SW 1271 (cell line): ENCODE measurements at regions not wholly inside any gene's neighbourhood (a gene's known extent, or its start where the extent isn't known, plus 50 kb on each side); places are given as distances from the start of the nearest gene placed in this dataset.
A peak's percentile ranks its signal among the peaks of the same experiment; 100 is the strongest.
"Not testable (repeated sequence)": the region's sequence is repeated elsewhere in the genome, so short reads cannot be mapped to it uniquely, and the experiment has no call there.

ENCODE experiments used
- DNase-seq, 2 experiments: peaks; one replicate each; lab custom pipeline; 2025; lab: John Stamatoyannopoulos, UW

DNA sequence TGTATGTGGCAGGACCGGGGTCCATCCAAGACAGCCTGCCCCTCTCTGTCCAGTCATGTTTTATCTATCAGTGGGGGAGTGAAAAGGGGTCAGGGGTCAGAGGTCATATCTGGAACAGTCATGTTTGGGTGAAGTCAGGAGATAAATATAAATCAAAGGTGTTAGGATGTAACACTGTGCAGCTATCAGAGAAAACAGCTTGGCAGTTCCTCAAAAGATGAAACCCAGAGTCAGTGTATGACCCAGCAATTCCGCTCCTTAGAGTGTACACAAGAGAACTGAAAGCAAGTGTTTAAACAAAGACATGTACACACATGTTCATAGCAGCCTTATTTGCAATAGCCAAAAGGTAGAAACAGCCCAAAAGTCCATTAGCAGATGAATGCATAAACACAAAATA is 361.3 kb downstream of the FOXL1 start:
- no peak for DNase-seq

DNA sequence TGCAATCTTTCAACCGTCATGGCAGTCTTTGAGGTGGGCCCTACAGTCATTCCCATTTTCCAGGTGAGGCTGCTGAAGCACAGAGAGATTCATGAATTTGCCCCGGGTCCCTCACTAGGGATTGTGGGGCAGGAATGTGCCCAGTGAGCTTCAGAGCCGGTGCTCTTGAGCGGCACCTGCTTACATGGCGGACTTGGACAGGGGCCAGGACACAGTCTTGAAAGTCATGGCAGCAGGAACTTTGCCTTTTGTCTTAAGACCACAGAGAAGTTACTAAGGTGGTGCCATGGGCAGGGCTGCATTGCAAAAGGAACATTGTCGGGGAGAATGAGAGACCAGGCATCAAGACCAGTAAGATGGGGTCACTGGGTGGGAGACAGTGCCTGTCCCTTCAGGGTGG is 363.4 kb downstream of the FOXL1 start:
- DNase-seq, result no peak

DNA sequence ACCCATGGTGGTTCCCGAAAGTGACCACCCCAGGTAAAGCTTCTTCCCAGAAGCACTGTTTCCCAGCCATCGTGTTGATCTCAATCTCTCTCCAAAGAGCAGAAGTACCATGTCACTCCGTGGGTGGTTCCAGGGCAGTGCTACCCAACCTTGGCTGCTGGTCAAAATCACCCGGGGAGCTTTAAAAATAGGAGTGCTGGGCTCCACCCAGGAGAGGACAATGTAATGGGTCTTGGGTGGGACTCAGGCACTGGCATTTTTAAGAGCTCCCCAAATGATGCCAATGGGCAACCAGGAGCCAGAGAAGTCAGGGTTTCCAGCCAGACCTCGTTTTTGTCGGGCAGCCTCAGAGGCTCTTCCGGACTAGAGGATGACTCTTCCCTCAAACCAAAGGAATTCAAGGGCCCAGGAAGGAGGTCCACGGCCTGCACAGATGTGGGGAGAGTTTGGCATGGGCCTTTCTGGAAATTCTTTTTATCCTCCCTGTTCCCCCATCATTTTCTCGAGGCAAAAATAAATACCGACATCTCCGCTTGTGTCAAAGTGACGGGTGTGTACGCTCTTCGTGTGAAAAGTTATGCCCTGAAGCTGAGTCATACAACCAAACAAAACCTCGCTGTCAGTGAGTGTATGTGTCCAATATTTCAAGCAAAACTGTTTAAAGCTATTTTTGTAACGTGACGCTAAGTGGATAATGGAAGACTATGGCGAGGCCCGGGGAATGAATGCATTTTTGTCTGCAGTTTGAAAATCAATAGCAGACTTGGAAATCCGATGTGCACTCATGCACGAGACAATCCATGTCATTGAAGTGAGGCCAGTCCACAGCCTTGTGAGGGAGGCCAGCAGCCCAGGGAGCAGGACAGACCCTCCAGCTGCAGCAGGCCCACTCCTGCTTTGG is 364.1 kb downstream of the FOXL1 start:
- DNase-seq, result no peak

DNA sequence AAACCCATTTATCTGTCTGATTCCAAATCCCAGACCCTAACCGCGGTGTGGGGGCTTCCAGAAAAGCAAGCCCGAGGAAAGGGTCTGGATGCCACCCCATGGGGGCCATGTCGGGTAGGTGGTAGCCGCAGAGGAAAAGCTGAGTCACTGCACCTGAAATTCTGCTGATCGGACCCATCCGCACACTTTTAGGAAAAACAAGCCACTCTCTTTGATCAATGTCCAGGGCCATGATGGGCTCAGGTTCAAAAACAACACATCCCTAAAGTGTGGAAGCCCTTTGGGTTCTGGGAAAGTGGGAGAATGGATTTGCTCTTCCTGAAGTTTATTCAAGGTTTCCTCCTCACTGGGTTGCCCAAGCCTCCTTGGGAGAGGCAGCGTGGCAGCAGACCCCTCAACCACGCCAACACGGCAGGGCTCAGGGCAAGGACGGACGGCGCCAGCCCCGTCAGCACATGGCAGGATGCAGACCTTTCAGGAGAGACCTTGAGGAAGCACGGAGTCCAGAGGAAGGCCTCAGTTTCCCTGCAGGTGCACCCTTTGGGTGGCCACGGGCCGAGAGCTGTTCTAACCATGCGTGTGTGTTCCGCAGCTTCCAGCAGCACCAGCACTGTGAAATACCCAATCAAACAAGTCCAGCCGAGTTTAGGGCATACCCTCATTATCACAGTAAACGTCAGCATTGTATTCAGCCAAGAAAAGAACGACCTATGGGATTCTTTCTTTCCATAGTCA is 367.0 kb downstream of the FOXL1 start:
- DNase-seq, result no peak

DNA sequence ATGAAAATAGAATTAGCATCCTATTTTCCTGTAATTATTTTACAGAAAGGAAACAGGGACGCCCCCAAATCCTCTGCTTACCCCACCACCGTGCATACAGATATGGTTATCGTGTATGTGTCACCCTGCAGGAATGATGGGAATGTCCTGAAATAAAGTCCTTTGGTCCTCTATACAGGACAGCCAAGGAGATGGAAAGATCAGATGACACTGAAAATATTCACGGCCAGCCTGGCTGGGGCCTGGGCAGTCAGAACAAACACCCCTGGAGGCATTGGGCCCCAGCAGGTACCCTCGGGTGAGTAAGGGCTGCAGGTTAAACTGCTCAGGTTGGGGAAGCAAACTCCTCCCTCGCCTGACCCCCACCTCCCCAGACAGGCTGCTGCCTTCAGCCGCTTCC is 368.0 kb downstream of the FOXL1 start:
- peak in 1 of 2 experiments; percentile 63 for DNase-seq

DNA sequence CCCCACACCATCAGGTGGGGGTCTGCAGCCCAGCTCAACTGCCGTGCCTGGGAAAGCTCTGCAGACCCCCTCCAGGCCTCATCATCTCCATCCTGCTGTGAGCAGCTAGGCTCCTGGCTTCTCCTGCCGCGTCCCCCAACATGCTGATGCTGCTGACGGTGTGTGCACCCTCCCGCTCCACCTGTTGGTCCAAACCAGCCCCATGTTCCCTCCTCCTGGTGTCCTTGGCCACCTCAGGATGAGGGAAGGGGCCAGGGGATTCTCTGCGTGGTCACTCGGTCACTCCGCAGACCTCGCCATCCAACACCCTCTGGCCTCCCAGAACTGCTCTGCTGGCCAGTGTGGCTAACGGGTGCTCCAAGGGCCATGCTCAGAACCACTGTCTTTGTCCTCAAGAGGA is 368.6 kb downstream of the FOXL1 start:
- no peak for DNase-seq

DNA sequence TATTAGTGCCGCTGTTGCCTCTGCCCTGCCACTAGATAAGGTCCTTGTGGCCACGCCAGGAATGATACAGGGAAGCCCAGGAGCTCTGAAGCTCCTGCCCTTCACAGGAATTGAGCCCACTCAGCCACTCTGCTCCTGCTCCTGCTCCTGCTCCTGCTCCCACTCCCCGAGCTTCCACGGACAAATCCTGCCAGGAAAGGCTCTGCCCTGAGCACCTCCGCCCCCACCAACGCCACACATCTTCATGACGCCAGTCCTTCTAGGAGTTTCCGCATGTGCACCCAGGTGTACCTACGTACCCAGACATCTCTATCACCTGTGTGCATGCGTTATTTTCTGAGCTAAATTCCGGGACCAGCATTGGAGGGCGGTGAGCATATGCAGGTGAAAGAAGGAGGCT is 369.1 kb downstream of the C16orf95 start:
- DNase-seq, result no peak

DNA sequence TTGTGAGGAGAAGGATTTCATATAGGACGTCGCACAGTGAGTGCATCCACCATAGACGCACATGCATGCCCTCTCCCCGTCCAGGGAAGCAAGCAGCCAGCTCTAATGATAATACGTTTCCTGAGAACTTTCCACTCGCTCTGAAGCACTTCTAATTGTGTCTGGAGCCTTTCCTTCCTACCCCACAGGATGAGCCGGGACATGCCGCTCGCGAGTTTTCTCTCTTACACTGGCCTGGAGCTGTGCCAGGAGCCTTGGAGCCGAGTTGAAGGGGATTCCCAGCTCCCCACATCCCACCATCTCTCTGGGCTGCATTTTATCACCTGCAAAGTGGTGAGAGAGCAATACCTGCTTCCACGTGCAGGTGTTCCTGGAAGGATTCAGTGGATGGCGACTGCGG is 368.1 kb downstream of the C16orf95 start:
- no peak for DNase-seq

DNA sequence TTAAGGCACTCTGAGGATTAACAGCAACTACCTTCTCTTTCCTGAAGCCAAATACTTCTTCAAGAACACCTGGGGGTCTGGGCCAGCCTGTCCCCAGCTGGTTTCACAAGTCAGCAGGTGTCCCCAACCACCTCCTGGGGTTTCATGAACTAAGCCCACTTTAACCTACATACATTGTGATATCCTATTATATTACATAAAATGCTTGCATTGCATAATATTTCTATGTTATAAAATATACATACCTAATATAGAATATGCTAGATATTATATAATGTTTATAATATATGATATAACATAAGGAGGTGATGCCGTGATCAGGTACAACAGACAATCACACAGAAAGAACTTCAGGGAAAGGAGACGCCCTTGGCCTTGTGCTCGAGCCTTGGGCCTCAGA is 367.6 kb downstream of the C16orf95 start:
- no peak for DNase-seq

DNA sequence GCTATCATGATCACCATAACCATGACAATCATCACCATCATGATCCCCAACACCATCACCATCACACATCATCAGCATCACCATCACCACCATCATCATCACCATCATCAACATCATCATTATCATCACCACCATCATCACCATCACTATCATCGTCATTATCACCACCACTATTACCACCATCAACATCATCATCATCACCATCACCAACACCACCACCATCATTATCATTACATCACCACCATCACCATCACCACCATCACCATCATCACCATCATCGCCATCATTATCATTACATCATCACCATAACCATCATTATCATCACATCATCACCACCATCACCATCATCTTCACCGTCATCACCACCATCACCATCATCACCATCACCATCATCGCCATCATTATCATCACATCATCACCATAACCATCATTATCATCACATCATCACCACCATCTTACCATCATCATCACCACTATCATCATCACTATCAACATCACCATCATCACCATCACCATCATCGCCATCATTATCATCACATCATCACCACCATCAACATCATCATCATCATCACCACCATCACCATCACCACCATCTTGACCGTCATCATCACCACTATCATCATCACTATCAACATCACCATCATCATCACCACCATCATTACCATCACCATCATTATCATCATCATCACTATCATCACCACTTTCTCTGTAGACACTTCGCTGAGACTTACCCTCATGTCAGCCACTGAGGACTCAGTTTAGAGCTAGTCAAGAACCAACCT is 366.0 kb downstream of the C16orf95 start:
- DNase-seq, result no peak

DNA sequence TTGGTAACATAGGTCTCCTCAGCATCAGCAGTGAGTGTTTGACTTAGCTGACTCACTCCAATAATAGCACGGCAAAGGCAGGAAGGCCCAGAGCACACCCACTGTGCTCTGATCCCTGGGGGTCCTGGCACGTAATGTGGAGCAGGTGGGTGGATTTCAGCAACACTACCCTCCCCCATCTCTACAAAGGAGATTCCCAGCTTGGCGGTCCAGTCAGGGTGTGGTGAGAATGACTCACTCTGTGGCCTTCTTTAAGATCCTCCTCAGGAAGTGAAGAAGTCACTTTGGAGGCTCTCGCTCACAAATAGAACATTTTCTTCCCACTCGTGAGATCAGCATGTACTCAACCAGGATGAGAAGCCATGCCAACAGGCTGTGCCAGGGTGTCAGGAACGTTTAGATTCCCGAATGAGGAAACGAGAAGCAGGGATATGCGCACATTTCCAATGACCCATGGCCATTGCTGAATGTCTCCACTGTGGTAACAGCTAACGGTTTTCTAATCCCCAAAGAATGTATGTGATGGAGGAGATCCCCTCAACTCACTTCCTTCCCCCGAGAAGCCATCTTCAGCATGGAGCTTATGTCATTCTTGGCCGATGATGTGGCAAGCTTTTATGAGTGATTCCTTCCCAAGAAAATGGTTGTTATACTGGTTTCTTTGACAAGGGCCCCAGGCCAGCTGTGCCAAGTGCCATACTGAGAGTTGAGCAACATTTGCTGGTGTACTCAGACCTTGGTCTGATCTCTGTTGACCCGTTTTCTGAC is 365.2 kb downstream of the C16orf95 start:
- peak; percentile 89 to 92 for DNase-seq

DNA sequence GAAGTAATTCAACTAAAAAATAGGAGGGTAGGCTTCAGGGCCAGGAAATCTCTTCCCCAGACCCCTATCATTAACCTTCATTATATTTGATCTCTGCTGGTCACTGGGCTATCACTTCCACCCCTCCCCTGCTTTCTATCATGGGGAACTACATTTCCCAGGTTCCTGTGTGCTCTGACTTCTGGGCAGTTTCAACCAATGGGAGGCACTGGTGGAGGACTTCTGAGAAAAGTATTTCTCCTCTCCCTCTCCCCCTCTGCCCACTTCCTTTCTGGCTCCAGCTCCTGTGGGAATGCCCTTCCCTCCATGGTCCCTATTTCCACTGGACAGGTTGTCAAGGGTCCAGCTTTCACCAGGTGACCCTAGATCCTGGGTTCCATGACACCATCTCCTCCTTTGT is 364.4 kb downstream of the C16orf95 start:
- DNase-seq, result peak in 1 of 2 experiments; percentile 30

DNA sequence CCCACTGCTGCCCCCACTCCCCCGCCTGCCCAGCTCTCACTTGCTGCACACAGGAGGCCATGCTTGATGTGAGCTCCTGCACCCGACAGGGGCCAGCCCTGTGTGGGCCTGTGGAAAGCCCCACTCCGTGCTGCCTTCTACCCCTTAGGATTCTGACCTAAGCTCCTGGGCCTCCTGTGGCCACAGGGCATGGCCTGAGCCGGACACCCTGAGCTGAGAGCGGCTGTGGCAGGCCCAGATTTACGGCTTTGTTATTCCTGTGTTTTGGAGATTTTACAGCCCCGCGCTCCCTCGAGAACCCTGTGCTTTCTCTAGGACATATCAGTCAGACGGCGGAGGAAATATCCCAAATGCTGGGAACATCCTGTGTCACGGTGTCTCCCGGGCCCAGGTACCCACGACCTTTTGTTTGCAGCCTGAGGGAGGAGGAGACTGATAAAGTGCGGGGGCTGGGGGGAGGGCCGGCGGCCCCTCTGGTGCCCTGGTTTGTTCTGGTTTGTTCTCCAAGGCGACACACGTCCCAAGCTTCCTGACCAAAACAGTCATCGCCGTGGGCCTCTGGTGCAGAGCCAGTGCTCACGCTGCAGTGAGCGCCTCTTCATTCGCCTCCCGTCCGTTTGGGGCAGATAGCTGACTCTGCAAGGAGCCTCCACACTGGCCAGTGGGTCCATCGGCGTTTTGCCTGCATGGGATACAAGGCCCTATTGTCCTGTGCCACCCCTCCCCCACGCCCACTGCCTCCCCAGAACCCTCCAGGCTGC is 363.4 kb downstream of the C16orf95 start:
- DNase-seq, result no peak

DNA sequence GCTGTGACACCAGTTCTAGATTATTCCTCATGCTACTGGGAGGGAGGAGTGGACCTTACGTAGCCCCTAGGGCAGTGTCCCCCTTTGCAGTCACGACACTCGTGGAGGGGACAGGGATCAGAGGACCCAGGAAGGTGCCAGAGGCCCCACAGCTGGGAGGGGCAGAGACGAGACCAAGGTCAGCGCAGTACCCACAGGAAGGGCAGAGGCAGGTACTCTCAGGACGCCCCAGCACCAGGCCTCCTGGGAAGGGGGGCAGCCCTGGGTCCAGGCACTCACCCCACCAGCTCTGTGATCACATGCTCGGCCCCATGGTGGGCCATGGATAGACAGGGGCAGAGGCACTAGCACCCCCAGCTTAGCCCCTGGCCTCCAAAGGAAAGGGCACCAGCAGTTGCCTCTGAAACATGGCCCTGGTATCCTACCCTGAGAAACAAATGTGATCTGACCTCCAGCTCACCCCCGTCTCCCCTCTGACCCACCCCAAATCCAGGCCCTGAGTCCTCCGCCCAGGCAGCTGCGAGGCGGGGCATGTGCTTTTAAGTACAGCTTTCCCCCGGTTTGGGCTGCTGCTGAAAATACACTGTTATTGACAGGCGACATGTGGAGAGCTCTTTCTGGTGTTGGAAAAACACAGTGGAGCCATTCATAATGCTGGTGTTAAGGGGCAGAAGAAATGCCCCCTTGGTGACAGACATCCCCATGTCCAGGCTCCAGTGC is 361.9 kb downstream of the C16orf95 start:
- no peak for DNase-seq

DNA sequence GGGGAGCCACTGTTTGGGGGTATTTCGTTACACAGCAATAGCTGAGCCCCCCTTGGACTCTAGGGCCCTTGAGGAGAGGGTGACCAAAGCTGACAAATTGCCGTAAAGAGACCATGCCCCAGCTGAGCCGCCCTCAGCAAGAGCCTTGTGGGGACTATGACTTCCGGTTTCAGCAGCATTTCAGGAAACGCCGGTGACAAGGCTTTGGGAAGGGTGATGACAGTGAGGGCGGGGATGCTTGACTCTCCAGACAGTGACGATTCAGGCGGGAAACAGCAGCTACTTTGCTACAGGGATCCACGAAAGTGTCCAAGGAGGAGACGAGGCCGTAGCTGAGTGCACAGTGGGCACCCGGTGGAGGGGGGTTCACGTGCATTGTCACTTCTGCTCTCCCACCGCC is 360.8 kb downstream of the C16orf95 start:
- no peak for DNase-seq

DNA sequence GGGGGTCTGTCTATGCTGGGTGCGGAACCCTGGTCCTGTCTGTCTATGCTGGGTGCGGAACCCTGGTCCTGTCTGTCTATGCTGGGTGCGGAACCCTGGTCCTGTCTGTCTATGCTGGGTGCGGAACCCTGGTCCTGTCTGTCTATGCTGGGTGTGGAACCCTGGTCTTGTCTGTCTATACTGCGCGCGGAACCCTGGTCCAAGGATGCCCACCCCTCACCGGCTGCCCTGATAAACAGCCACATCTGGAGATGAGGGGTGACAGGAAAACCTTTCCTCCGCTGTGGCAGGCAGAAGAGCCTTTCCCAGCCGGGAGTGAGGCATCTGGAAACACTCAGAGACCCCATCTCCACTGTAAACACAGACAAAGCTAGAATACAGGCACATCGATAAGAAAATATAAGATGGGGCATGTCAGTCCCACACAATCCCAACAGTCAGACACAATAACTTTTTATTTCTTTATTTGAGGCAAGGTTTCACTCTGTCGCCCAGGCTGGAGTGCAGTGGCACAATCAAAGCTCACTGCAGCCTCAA is 359.5 kb downstream of the C16orf95 start:
- not testable (repeated sequence) for DNase-seq

DNA sequence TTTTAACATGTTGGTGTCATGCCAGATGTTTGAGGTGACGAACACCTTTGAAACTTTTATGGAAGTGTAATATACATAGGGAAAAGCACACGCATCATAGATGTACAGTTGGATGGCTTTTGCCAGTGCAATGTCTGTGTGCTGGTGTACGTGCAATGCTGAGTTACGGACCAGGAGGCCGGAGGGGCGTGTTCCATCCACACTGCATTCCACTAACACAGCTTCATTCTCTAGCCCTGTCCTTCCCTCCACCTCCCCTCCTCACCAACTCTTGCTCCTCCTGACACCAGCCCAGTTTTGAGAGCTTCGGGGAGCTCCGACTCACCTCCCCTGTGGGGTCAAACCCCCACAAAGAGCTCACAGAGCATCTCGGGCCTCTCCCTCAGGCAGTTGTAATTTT is 358.8 kb downstream of the C16orf95 start:
- no peak for DNase-seq

DNA sequence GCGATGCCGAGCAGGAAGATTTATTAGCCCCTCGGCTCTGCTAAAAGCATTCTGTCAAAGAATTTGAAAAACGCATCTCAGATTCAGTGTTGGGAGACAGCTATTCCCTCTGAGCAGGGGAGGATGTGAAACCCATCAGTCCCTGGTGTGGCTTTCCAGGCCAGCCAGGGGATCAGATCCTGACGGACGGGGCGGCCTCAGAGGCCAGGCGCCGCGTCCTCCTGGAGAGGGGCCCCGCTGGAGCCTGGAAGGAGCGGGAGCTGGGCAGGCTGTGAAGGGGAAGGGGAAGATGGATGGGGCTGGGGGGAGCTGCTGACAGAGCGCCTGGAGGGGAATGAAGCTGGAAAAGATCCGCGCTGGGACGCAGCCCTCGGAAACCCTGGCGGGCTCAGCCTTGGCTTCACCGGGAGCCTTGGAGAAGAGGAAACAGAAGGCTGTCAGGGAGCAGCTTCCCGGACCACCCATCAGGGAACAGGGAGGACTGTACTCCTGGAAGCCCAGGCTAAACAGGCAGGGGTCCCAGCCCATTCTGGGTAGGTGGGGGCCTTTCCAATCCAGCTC is 358.0 kb downstream of the C16orf95 start:
- no peak for DNase-seq

DNA sequence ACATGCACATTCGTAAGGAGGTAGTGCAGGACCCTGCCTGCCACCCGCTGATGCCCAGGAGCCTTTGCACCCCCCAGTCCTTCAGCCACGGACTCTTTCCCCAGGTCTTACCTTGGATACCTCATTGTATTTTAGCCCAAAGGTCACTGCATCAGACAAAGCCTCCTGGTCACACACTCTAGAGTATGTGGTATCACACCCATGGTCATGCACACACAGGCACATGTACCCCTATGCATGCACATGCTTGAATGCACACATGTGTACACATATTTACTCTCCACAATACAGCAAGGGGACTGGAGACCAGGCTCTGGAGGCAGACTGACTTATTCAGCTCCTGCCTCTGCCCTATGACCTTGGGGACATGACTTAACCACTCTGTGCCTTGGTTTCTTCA is 357.5 kb downstream of the C16orf95 start:
- no peak for DNase-seq

DNA sequence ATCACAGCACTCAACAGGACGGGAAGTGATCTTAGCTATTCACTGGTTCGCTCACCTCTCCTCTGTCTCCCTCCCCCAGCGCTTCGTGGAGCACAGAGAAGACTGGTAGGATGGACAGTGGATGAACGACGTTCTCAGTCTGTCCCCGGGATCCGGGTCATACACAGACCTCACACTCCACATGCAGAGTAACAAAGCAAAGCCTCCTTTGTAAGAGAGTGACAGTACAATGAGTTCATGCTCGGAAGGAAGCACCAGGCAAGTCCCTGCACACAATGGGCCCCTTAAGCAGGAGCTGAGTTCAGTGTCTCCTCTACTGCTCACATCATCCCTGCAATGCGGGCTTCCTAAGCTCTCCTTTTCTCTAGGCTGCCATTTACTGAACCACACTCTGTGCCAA is 356.9 kb downstream of the C16orf95 start:
- DNase-seq, result no peak
